ENCODE measurements at regions not wholly inside any gene's neighbourhood (a gene's known extent, or its start where the extent isn't known, plus 50 kb on each side); places are given as distances from the start of the nearest gene placed in this dataset.
A peak's percentile ranks its signal among the peaks of the same experiment; 100 is the strongest.
"Not testable (repeated sequence)": the region's sequence is repeated elsewhere in the genome, so short reads cannot be mapped to it uniquely, and the experiment has no call there.

DNA sequence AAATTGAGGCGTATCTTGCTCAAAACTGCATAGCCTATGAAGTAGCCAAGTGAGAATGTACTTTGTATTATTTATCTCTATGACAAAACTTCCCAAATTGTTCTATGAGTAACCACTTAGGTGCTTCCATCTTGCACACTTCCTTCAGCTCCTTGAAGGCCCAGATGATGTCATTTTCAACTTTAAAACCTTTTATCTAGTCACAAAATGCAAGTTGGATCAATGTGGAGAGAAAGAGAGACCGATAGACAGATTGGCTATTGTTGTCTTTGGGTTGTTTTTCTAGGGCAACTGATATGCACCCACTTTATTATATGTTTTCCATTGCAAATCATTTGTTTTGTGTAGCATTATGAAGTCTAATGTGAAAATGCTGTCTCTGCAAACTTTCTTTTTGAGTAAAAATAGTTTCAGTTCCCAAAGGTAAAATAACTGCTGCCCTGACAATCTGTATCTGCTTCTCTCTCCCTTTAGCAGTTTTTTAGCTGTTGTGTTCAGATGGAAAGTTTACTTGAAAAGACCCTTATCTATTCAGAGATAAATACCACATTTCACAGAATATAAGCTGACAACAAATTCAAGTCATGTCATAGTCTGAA lies 73.7 kb upstream of the CITED2 start:
- no peak for DNase-seq

DNA sequence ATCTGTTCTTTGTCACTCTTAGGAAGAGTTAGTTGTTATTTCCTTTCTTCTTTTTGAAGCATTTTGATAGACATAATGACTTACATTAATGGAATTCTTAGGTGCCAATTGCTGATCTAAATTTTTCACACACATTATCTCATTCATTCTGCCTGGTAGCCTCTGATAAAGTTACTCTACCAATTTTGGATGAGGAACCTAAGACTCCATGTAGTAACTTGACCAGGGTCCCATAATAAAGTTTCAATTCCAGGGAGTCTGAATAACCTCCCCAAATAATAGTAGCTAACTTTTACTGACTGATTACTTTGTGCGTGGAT lies 73.2 kb upstream of the CITED2 start:
- DNase-seq: no peak

DNA sequence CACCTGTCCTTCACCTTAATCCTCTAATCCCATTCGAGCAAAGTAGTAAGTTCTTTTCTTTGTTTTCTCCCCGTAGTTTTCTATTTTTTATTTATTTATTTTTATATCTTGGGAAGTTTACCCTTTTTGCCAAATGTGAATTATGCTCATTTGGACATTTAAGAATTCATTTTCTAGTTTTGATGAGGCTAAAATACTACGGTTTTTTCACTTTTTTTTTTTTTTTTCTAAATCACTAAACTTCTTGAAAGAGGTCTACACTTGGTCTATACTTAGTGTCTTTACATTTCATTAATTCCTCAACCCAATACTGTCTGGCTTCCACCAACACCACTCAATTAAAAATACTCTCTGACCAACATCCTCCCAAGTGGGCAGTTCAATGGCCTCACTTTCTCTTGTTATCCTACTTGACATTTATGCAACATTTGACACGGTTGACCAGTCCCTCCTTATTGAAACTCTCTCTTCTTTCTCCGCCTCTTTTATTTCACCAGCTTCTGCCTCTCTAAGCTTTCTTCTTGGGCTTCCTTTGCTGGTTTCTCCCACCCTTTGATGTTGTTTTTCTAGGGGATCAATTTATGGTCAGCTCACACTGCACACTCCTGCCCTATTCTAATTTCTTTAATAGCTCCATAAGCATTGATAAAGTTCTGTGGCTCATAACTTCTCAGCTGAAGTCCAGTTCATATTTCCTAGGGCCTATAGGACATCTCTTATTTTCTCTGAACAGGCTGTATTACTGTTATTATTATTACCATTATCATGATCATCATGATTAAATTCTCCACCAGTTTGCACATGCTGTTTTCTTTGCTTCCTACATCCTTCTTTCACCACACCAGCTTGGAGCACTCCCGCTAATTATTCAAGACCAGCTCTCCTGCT lies 72.6 kb upstream of the CITED2 start:
- DNase-seq: no peak

DNA sequence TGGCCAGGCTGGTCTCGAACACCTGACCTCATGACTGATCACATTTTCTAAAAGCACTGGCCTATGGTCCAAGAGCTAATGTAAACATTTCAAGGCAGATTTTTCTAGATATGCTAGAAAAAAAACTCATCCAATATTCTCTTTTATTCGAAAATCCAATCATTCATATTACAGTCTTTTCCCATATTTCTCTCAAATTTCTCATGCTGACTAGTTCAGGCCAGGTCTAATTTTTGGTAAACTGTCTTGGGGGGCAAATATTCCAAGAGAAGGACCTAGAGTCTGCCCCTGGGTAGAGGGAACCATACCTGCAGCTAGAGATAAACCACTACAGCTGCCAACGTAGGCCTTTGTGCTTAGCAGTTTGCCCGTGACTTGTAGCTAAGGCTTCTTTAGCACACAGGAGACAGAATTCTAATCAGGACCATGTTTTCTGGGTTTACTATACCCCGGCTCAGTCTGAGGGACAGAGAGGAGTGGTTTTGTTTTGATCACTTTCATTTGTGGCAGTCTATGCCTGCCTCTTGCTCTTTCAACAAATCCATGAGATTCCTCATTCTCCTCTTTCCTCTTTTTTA lies 71.8 kb upstream of the CITED2 start:
- DNase-seq: peak; percentile 51

DNA sequence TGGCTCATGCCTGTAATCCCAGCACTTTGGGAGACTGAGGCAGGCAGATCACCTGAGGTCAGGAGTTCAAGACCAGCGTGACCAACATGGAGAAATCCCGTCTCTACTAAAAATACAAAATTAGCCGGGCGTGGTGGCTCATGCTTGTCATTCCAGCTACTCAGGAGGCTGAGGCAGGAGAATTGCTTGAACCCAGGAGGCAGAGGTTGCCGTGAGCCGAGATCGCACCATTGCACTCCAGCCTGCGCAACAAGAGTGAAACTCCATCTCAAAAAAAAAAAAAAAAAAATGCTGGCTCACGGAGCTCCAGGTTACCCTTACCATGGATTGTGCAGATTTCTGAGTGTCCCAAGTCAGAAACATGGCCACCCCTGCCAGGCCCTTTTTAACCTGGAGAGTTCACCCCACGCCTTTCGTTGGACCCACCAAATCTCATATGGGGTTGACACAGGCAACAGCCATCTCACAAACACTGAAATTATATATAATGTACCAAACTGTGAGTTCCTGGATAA lies 69.9 kb upstream of the CITED2 start:
- DNase-seq: not testable (repeated sequence)

DNA sequence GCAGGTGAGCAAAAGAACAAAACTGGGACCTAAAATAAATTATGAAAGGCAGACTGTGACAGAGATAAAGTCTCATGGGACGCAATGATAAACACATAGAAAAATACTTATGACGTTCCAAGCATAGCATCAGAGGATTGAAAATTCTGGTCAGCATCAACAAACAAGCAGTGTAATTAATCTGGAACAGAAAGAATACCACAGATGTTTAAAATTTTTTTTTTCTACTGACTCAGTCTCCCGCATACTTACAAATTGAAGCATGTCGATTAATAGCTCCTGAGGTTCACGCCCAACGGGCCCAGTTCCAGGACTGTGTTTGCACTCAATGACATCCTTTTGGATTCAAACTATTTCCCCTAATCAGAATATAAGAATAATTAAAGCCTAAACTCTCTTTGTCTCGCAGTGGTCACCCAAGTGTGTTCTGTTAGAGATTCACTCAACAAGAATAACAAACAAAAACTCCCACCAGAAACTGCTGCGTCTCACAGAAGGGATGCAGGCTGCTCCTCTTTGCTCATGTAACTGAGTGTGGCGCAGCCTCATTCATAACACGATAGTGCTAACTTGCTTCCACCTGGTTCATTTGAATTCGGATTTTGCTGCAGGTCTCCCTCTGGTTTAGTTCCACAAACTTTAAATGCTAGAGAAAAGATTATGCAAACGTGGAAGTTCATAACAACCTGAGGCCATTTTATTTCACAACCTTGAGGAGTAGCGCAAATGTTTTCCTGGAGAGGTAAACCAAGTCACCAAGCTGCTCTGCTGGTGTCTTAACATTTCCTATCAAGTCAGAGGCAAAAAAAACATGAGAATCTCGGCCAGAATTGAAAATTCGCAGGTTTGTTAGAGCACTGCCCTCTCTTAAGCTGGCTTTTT lies 69.0 kb upstream of the CITED2 start:
- DNase-seq: no peak

DNA sequence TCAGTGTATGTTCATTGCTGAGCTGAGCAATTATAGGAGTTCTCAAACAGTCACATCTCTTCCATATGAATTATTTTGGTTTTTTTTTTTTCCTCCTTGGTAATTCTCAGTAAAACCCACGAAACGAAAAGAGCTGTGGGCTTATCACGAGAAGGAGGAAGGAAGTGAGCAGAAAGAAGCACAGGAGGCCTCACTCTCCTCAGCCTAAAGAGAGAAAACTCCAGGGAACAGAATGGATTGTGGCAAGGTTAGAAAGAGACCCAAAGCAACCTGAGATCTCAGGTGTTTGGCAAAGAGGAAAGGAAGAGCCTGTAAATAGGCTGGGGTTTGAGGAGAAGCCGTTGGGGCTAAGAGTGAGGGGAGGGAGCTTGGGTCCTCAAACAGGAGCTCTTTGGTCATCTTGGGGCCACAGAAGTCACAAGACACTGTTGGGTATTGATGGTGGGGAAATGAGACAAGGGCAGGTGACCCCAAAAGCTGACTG lies 67.8 kb upstream of the CITED2 start:
- DNase-seq: no peak

DNA sequence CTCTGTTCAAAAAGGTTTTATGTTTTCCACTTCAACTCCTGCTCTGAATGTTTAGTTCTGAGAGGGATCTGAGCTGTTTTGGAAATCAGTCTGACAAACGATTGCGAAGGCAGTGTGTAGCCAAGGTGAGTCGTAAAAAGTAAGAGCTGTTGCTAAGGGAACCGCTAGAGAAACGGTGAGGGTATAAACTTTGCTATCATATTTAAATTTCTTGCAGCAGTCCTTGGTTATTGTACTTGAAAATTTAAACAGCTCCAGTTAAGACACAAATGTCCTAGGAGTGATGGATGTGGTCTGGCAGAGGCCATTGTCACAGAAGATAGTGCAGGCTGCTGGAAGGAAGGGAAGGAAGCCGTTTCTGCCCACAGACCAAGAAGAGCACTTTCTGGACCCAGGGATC lies 64.9 kb upstream of the CITED2 start:
- DNase-seq: no peak

DNA sequence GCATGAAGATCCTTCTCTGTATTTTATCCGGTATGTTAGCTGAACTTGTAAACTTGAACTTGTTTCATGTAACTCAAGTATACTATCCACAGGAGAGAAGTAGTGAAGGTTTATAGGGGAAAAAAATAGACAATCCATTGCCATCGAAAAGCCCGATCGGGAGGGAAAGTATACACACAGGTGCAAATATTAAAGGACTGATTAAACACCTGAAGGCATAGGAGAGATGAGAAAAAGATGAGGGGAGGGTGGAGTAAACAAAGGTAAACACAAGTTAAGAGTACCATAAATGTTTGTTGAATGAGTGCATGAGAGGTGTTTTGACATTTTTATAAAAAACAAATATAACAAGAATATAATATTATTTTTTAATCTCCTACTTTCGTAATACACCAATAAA lies 64.3 kb upstream of the CITED2 start:
- DNase-seq: no peak

DNA sequence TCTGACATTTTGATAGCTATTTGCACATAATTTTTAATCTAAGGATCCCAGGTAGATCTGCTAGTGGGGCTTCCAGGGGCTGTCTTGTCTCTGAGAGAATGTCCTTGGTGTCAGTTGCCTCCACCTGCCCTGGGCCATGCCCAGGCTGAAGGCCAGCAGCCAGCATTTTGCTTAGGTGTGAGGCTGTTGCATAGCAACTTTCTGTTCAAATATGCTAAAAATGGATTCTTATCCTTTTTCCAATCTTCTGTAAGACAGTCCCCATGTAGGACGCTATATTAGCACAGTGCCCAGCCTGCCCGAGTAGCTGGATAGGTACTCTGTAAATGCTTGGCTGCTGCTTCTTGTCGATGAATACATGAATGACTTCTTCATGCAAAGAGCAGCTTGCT lies 62.5 kb upstream of the CITED2 start:
- no peak for DNase-seq

DNA sequence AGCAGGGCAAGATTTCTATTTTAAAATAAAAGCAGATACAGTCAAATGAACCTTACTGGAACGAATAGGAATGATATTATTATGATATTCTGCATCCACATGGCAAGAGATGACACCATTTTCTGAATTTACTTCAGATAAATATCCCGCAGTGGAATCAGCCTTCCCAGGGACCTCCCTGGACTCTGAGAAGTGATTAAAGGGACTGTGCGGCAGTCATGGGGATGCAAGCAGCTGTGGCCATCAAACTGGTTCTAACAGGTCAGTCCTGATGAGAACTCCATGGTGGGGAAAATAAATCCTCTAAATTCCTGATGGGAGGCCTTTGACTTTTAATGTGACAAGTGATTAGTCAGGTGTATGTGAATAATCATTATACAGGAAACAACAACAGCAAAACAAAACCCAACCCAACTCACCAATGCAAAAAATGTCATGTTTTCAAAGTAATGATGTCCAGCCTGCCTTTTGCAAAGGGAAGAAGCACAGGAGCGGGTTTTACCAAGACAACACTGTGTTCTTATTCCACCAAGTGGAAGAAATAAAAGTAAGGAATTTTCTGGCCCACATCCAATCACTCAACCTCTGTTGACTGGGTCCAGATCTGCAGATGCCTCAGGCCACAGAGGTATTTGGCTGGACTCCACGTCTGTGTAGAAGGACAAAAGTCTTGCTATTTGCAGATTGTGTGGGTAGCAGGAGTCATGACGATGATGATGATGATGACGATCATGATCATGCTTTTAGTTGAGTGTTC lies 61.9 kb upstream of the CITED2 start:
- DNase-seq: no peak

DNA sequence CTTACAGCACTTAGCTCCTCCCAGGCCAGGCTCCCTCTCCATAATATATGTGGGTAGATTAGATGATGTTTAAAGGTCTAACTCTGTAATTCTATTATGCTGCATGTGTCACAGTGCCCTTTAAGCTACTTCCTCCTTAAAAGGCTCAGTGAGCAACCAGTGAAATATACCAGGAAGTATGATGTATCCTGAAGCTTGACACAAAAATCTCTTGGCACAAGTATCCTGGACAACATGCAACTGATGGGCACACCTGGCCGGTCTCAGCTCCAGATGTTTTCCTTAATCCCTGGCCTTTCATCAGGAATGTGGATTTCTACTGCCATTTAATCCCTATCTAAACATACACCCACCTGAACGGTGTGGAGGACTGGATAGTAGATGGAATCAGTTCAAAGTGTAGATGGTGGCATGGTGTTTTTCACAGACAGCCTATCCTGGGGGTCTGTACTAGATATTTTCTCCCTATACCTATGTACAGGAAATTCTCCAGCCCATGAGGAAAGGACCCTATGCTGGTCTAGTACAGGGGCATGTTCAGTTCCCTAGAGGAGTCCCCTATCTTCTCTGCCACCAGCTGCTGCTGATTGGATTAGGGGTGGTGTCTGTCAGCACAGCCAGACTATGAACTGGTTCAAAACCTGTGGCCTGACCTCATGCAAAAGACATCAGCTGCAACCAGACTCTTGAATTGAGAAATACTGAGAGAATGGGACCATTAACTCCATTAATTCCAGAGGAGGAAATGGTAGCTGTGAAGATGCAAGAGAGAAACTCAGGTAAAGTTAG lies 59.4 kb upstream of the CITED2 start:
- DNase-seq: no peak

DNA sequence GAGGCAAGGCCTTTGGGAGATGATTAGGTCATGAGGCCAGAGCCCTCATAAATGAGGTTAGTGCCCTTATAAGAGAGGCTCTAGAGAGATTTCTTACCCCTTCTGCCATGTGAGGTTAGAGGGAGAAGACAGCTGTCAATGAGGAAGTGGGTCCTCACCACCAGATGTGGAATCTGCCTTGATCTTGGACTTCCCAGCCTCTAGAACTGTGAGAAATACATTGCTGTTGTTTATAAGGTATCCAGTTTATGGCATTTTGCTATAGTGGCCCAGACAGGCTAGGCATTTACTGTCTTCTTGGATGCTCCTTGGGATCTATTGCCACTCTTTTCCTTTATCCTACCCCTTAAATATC lies 57.1 kb upstream of the CITED2 start:
- no peak for DNase-seq

DNA sequence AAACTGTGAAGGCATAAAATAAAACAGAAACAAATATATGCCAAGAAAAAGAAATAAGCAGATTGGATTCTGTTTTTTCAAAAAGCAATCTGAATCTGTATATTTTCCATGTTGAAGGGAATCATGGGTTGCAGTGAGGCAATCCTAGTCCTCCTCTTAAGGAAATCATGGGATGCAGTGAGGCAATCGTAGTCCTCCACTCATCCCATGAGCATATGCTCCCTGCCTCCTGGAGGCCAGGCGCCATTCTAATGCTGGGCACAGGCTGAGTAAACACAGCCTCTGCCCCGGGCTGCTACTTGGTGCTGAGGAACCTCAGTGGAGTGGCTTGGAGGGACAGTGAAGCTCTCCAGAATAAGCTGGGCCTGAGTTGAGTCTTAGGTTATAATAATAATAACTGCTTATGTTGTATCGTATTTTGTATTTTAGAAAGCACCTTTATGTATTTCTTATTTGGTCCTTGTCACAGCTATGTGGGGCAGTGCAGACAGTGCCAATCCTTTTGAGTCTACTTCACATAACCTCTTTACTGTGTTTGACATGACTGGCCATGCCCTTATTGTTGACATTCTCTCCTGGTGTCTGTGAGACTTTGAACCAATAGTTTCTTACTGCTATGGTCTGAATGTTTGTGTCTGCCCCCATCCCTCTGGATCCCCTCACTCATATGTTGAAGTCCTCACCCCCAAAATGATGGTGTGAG lies 56.6 kb upstream of the CITED2 start:
- no peak for DNase-seq

DNA sequence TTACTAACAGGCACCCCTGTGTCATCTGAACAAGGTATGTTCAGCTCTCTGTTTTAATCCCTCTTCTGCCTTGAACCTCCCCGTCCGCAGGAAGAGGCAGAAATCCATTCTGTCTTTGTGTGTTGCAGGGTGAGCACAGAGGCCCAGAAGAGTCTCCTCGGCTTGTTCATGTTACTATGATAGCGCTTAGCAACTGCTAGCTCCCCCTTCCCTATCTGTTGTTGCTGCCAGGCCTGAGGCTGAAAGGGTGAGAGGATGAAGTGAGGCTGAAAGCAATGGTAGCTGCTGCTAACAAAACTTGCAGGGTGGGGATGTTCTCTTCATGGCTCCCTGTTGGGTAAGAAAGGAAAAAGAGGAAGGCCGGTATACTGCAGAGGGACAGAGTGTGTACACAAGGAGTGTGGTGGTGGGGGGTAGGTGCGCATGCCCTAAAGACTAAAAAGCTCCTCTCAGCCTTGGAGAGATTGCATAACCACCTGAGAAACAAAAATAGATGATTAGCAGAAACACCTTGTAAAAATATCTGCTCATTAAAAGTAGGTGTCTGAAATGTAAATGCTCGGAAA lies 55.2 kb upstream of the CITED2 start:
- DNase-seq: no peak

DNA sequence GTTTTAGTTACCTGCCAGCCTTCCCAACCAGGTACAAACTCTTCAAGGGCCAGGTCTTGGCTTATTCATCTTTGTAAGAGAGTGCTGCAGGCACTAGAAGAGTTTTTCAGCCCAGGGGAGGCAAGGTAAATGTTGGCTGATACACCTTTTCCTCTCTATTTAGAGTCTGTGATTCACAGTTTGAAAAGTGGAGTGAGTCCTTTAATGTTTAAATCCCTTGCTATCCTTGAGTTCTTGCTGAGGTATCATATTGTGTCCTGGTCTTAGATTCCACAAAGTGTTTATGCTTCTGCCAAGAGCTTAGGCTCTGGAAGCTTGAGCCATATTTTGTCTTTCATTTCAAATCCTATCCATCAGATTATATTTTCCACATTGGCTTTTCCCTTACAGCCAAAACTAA lies 52.8 kb upstream of the CITED2 start:
- no peak for DNase-seq

DNA sequence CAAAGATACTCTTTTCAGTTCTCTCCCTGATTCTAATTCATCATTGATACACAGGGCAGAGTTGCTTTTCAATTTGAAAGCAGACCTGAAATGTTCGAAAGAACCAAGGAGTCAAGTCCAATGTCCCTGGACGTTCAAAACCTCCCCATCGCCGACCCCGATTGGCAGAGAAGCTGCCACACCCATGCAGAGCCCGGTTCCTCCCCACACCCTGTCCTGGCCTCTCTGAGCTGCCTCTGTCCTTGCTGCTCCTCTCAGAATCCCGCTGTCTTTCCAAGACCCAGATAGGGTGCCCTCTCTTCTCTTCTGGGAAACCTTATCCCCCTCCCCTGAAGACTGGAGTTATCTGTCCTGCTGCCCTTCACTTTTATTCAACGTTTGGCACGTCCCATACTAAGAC lies 52.3 kb upstream of the CITED2 start:
- DNase-seq: no peak

DNA sequence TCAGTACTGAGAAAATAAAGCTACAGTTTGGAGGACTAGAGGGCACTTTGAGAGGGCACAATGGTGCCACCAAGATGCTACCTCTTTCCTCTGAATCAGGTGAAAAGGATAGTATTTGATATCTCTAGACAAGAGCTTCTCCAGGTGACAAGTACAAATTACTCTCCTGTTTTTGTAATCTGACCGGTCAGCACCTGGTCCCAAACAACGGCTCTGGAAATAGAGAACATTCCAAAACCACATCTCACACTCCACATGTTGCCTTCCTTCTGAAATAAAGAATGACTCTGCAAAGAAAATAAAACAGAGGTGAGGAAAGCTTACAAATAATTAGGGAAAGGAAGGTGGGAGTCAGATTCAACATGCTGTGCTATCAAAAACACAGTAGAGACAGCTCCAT lies 51.3 kb upstream of the CITED2 start:
- no peak for DNase-seq

DNA sequence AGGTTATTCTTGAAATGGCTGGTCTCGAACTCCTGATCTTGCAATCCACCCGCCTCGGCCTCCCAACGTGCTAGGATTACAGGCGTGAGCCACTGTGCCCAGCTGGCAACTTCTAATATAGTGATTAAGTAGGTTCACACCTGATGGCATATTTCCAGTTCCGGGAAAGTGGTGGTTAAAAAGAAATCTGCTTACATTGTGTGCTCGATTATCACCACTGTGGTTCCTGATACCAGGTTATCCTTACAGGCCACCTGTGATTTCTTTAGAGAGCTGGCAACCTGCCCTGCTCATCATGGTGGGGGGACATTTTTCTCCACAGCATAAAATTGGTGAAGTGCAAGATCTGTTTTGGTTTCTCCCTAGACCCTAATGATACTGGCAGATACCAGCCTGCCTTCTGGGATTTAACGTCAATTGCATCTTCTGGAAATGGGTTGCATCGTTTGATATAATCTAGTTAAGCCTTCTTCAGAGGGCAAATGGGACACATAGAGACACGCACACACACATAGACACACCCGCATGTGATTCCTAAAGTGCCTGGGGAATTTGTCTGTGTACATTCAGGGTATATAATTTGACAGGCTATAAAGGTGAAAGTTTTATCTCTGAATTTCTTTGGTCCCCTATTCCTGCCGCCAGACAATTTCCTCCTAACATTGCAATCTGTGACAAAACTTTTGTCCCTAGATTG lies 49.7 kb upstream of the CITED2 start:
- no peak for DNase-seq

All from NCI-H345 (cell line).